ENCODE measurements at regions not wholly inside any gene's neighbourhood (a gene's known extent, or its start where the extent isn't known, plus 50 kb on each side); places are given as distances from the start of the nearest gene placed in this dataset.

DNA sequence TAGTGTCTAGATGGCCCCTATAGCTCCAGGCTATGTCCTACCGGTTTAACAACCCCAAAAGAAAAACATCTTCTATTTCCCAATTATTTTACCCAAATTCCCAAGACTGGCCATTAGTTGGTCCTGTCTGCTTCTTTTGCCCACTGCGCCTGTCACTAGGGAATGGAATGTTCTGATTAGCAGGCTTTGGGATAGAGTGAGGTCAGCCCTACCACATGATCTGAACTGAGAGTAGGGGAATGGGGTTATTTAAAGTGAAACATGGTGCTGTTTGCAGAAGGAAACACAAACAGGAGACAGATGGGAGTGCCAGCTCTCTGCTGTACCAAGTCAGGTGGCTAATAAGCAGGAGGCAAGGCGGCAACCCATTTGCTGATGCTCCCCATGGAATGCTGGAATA, 635.6 kb upstream of the CFAP20DC start:
- TF ChIP-seq, protein P1, sequence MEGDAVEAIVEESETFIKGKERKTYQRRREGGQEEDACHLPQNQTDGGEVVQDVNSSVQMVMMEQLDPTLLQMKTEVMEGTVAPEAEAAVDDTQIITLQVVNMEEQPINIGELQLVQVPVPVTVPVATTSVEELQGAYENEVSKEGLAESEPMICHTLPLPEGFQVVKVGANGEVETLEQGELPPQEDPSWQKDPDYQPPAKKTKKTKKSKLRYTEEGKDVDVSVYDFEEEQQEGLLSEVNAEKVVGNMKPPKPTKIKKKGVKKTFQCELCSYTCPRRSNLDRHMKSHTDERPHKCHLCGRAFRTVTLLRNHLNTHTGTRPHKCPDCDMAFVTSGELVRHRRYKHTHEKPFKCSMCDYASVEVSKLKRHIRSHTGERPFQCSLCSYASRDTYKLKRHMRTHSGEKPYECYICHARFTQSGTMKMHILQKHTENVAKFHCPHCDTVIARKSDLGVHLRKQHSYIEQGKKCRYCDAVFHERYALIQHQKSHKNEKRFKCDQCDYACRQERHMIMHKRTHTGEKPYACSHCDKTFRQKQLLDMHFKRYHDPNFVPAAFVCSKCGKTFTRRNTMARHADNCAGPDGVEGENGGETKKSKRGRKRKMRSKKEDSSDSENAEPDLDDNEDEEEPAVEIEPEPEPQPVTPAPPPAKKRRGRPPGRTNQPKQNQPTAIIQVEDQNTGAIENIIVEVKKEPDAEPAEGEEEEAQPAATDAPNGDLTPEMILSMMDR (IDR thresholded peaks at IDR 0.05): no peak
- TF ChIP-seq POLR2A (IDR thresholded peaks at IDR 0.05) (no peak), POLR2AphosphoS5 (IDR thresholded peaks at IDR 0.05) (no peak), EP300 (IDR thresholded peaks at IDR 0.05) (no peak)

All from sigmoid colon (tissue), 4 donors.